ENCODE measurements at regions not wholly inside any gene's neighbourhood (a gene's known extent, or its start where the extent isn't known, plus 50 kb on each side); places are given as distances from the start of the nearest gene placed in this dataset.
A peak's percentile ranks its signal among the peaks of the same experiment; 100 is the strongest.

- DNase-seq (ENCODE audit: low spot score): no peak
- no peaks in the 10 kb centered on the region for H3K4me1 ChIP-seq (ENCODE audit: insufficient read depth, poor library complexity, severe bottlenecking)
- no peak for TF ChIP-seq CTCF (IDR thresholded peaks at IDR 0.05; ENCODE audit: poor library complexity, severe bottlenecking)
- H3K36me3 ChIP-seq (ENCODE audit: low read depth): no peaks in the 10 kb centered on the region
- H3K4me3 ChIP-seq (ENCODE audit: severe bottlenecking): no peak overlapping the region
- ATAC-seq (ENCODE audit: low read depth): peak; percentile 62
- no peaks in the 10 kb centered on the region for H3K27me3 ChIP-seq (ENCODE audit: insufficient read depth, poor library complexity, severe bottlenecking)
- no peak overlapping the region for H3K27ac ChIP-seq (ENCODE audit: poor library complexity, severe bottlenecking)
- H3K9me3 ChIP-seq (ENCODE audit: severe bottlenecking): no peaks in the 10 kb centered on the region
These were observed 960.3 kb upstream of the TMEM132C start for GRCh38 chr12:127306604-127307215.

GRCh38 chr12:127307528-127307927 is 959.4 kb upstream of the TMEM132C start:
- Histone ChIP-seq H3K9me3 (ENCODE audit: severe bottlenecking) (no peaks in the 10 kb centered on the region), H3K27ac (ENCODE audit: poor library complexity, severe bottlenecking) (no peak overlapping the region), H3K4me3 (ENCODE audit: severe bottlenecking) (no peak overlapping the region), H3K36me3 (ENCODE audit: low read depth) (no peaks in the 10 kb centered on the region), H3K4me1 (ENCODE audit: insufficient read depth, poor library complexity, severe bottlenecking) (no peaks in the 10 kb centered on the region), H3K27me3 (ENCODE audit: insufficient read depth, poor library complexity, severe bottlenecking) (no peaks in the 10 kb centered on the region)
- TF ChIP-seq CTCF (IDR thresholded peaks at IDR 0.05; ENCODE audit: poor library complexity, severe bottlenecking): no peak
- no peak for DNase-seq (ENCODE audit: low spot score)
- ATAC-seq (ENCODE audit: low read depth): no peak

- no peak for TF ChIP-seq CTCF (IDR thresholded peaks at IDR 0.05; ENCODE audit: poor library complexity, severe bottlenecking)
- Histone ChIP-seq H3K9me3 (ENCODE audit: severe bottlenecking) (no peaks in the 10 kb centered on the region), H3K27ac (ENCODE audit: poor library complexity, severe bottlenecking) (no peak overlapping the region), H3K27me3 (ENCODE audit: insufficient read depth, poor library complexity, severe bottlenecking) (no peaks in the 10 kb centered on the region), H3K4me1 (ENCODE audit: insufficient read depth, poor library complexity, severe bottlenecking) (no peaks in the 10 kb centered on the region), H3K36me3 (ENCODE audit: low read depth) (no peaks in the 10 kb centered on the region), H3K4me3 (ENCODE audit: severe bottlenecking) (no peak overlapping the region)
- ATAC-seq (ENCODE audit: low read depth) (no peak), DNase-seq (ENCODE audit: low spot score) (no peak)
These were observed 958.8 kb upstream of the TMEM132C start for GRCh38 chr12:127308148-127308547.

- TF ChIP-seq CTCF (IDR thresholded peaks at IDR 0.05; ENCODE audit: poor library complexity, severe bottlenecking): no peak
- Histone ChIP-seq H3K36me3 (ENCODE audit: low read depth) (no peaks in the 10 kb centered on the region), H3K27ac (ENCODE audit: poor library complexity, severe bottlenecking) (no peak overlapping the region), H3K9me3 (ENCODE audit: severe bottlenecking) (no peaks in the 10 kb centered on the region), H3K4me1 (ENCODE audit: insufficient read depth, poor library complexity, severe bottlenecking) (no peaks in the 10 kb centered on the region), H3K27me3 (ENCODE audit: insufficient read depth, poor library complexity, severe bottlenecking) (no peaks in the 10 kb centered on the region), H3K4me3 (ENCODE audit: severe bottlenecking) (no peak overlapping the region)
- ATAC-seq (ENCODE audit: low read depth): no peak
- DNase-seq (ENCODE audit: low spot score): no peak
These were observed 956.4 kb upstream of the TMEM132C start for GRCh38 chr12:127310548-127310947.

GRCh38 chr12:127311720-127312364 is 955.1 kb upstream of the TMEM132C start:
- no peak for TF ChIP-seq CTCF (IDR thresholded peaks at IDR 0.05; ENCODE audit: poor library complexity, severe bottlenecking)
- no peak for ATAC-seq (ENCODE audit: low read depth)

More at GRCh38 chr12:127311720-127312364, 955.1 kb upstream of the TMEM132C start:
- no peaks in the 10 kb centered on the region for H3K4me1 ChIP-seq (ENCODE audit: insufficient read depth, poor library complexity, severe bottlenecking)
- H3K27ac ChIP-seq (ENCODE audit: poor library complexity, severe bottlenecking): no peak overlapping the region
- no peaks in the 10 kb centered on the region for H3K36me3 ChIP-seq (ENCODE audit: low read depth)
- DNase-seq (ENCODE audit: low spot score): no peak
- H3K27me3 ChIP-seq (ENCODE audit: insufficient read depth, poor library complexity, severe bottlenecking): no peaks in the 10 kb centered on the region
- no peak overlapping the region for H3K4me3 ChIP-seq (ENCODE audit: severe bottlenecking)
- H3K9me3 ChIP-seq (ENCODE audit: severe bottlenecking): no peaks in the 10 kb centered on the region
